ENCODE measurements at regions not wholly inside any gene's neighbourhood (a gene's known extent, or its start where the extent isn't known, plus 50 kb on each side); places are given as distances from the start of the nearest gene placed in this dataset.

DNA sequence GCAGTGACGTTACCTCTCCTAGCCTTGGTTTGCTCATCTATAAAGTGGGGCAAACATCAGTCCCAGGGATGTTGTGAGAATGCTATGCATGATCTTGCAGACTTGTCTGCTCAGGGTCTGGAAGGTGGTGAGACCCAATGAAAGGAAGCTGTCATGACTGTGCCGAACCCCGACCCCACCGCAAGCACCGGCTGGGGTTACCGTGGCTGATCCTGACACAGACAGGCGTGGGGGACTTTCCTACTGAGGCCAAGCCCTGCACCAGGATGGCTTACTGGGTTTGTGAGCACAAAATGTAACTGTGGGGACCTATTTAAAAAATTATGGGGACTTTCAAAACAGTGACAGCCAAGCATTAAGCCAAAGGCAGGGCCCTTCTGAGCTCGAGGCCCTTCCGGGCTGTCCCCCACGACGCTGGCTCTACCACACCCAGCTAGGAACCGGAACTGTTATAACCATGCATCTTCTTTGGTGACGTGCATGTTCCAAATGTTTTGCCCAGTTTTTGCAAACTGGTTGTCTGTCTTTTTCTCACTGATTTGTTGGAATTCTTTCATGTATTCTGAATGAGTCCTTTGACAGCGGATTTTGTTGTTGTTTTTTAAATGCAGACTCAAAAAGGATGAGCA, 76.6 kb upstream of the PMEPA1 start:
- TF ChIP-seq, protein P1, sequence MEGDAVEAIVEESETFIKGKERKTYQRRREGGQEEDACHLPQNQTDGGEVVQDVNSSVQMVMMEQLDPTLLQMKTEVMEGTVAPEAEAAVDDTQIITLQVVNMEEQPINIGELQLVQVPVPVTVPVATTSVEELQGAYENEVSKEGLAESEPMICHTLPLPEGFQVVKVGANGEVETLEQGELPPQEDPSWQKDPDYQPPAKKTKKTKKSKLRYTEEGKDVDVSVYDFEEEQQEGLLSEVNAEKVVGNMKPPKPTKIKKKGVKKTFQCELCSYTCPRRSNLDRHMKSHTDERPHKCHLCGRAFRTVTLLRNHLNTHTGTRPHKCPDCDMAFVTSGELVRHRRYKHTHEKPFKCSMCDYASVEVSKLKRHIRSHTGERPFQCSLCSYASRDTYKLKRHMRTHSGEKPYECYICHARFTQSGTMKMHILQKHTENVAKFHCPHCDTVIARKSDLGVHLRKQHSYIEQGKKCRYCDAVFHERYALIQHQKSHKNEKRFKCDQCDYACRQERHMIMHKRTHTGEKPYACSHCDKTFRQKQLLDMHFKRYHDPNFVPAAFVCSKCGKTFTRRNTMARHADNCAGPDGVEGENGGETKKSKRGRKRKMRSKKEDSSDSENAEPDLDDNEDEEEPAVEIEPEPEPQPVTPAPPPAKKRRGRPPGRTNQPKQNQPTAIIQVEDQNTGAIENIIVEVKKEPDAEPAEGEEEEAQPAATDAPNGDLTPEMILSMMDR (conservative IDR thresholded peaks at IDR 0.05 in 1 of 2, IDR thresholded peaks at IDR 0.05 in 1 of 2; ENCODE audit: extremely low read depth in 1 of 2, insufficient read depth in 1 of 2, low read depth in 1 of 2, low read length in 2 of 2): no peak
- TF ChIP-seq EZH2 (IDR thresholded peaks at IDR 0.05; ENCODE audit: borderline replicate concordance, low read length): no peak
